ENCODE measurements at regions not wholly inside any gene's neighbourhood (a gene's known extent, or its start where the extent isn't known, plus 50 kb on each side); places are given as distances from the start of the nearest gene placed in this dataset.

DNA sequence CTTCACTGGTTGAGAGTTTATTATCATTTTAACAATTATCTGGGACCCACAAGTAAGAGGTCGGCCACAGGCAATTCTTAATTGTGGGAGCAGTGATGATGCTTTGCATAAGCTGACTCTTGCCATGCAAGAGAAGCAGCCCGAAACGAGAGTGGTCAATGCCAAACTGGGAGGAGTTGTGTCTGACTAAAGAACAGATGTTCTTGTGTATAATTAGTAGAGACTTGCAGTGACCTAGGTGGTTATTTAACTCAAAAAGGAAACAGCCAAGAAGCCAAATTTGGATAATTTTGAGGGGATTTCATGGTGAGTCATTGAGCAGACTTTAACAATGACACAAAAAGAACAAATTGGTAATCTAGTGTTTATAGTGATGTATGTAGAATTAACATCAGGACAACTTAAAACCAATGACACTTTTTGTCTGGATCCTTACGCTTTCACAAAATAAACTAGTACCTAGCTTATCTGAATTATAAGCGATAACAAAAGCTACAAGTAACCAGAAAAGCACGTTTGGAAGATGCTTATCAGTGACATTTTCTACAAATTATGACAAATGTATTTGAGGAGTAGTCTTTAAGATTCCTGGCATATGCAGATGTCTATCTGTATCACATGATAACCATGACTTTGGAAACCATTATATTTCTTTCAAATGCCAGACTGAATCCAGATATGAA, 184.7 kb upstream of the DLGAP1 start:
- no peak for DNase-seq (ENCODE audit: low read depth)

DNA sequence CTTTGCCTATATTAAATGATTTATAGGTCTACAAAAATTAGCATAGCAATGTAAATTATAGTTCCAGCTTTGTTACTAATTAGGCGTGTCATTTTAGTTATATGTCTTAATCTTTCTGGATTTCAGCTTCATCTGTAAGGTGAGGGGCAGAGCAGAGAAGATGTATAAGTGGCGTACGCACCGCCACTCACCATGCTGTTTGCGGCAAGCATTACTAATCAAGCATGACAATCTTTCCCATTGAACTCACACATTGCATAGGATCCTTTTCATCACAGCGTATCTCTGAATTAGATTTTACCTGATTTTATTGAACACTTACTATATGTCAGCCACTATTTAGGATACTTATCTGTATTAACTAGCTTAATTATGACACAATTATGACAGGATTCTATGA, 183.6 kb upstream of the DLGAP1 start:
- no peak for DNase-seq (ENCODE audit: low read depth)

DNA sequence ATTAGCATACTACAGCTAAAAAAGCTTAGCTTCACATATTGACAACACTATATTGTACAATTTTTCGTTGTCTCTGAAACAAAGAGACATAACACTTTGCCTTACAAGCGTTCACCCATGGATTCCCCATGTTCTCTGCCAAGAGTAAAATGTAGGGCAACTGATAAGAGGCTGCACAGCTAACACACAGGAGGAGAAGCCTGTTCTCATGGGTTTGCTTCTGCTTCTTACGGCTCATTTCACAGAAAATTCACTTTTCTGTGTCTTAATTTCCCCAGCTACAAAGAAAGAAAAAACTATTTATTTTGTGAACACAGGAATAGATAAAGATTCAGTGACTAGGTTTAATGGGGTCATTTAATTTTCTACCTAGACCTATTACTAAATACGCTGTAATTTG, 182.8 kb upstream of the DLGAP1 start:
- no peak for DNase-seq (ENCODE audit: low read depth)

DNA sequence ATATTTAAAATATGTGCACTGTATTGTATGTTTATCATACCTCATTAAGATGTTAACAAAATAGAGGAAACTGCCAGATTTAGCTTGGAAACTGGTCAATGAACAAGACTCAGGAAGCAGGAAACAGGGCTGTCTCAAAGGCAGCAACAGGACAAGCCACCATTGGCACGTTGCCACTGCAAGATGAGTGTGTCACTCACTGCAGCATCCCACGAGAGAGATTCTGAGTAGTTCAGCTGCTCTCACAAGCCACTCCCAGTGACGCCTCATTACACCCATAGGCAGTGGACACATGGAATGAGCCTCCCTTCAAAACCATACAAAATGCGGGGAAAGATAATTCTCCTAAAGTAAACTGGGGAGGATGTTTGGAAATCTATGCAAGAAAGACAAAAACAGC, 181.9 kb upstream of the DLGAP1 start:
- DNase-seq (ENCODE audit: low read depth), result no peak

DNA sequence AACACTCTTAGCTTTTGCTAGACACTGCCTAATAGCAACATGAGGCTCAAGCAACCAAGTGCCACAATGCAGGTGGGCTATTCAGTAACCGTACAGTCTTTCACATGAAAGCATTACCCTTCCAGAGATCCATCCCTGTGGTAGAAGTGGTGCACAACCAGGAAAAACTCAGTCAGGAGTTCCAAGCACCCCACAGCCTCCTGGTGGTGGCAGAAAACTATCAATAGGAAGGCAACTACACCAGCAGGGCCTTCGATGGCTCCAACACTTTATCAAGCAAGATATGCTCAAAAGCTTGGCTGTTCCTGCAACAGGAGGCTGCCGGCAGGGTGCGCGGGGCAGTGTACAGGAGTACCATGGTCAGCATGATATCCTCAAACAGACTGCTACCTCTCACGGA, 176.1 kb upstream of the DLGAP1 start:
- no peak for DNase-seq (ENCODE audit: low read depth)

DNA sequence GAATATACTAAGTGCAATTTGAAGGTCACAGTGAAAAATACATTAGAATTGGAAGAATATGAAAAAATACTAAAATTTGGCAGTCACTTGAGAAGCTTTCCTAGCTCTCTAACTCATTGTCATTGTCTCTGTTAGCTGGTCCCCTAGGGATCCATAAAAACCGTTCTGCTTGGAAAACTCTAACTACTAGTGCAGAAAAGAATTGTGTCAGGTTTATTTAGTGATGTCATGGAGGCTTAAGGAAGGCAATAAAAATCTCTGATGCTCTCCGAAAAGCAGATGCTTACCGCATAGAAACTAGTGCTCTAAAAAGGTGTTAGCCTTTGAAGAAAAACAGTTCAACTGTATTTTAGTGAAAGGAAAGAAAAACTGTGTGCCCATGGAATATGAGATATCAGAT, 150.1 kb upstream of the DLGAP1 start:
- no peak for DNase-seq (ENCODE audit: low read depth)

DNA sequence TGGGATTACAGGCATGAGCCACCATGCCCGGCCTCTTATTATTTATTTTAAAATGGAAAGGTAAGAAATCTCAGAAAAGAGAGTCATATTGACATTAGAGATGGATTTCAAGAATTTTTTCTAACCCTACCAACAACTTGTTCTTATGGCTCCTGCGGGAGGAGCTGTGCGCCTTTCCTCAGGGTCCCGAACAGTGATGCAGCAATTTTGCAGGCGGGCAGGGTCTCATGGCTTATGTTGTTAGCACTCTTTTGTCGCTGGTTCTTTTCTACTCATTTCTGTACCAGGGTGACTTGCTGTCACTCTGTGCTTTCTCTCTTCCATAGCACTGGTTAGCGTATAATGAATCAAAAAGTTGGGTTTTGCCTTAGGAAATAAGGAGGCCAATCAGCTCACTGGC, 148.8 kb upstream of the DLGAP1 start:
- no peak for DNase-seq (ENCODE audit: low read depth)

DNA sequence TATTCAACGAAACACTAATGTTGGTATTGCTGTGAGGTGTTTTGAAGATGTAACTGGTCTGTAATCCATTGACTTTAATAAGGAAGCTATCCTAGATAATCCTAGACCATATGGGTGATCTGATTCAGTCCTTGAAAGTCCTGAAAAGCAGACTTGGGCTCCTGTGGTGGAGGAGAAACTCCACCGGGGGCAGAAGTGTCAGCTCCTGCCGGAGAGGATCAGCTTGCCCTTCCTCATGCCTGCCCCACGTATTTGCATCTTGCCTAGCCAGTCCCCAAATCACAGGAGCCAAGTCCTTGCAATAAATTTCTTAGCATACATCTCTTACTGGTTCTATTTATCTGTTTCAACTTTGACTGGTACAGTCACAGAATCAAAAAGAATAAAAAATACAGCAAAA, 144.2 kb upstream of the DLGAP1 start:
- DNase-seq (ENCODE audit: low read depth), result no peak

DNA sequence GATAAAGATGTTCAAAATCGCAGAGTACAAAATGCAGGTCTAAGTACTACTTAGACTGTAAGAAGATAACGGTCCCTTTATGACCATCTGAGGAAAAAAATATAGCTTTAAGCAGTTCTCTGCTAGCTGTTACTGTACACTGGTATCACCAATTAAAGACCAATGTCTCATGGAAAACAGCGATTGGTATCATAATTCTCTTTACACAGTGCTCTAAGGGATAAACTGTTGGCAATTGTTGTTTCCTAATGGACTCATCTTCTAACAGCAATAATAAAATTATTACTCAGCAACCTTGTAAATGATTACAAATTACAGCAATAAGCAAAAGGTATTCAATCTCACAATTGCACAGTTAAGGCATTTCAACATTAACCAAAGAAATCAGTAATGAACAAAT, 142.2 kb upstream of the DLGAP1 start:
- DNase-seq (ENCODE audit: low read depth), result no peak

DNA sequence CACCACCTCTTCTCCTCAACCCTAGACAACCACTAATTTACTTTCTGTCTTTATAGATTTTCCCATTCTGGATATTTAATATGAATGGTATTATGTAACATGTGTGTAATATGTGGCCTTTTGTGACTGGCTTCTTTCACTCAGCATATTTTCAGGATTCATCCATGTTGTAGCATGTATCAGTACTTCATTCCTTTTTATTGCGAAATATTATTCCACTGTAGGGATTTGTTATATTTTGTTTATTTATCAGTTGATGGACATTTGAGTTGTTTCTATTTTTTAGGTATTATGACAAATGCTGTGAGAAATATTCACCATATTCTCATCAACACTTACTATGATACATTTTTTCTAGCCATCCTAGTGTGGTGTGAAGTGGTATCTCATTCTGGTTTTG, 138.8 kb upstream of the DLGAP1 start:
- no peak for DNase-seq (ENCODE audit: low read depth)

DNA sequence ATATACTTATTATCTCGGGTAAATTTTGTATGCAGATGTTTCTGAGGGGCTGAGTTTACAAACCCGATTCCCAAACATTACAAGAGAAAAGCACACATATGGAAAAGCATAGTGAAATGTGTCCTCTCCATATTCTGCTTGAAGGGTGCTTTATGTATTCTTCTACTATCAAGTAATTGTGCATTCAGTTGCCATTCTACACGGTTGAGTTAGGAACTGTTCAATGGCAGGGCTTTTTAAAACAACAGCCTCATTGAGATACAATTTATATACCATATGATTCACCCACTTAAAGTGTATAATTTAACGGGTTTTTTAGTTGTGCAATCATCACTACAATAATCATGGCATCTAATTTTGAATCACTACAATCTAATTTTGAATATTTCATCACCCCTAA, 138.4 kb upstream of the DLGAP1 start:
- no peak for DNase-seq (ENCODE audit: low read depth)

DNA sequence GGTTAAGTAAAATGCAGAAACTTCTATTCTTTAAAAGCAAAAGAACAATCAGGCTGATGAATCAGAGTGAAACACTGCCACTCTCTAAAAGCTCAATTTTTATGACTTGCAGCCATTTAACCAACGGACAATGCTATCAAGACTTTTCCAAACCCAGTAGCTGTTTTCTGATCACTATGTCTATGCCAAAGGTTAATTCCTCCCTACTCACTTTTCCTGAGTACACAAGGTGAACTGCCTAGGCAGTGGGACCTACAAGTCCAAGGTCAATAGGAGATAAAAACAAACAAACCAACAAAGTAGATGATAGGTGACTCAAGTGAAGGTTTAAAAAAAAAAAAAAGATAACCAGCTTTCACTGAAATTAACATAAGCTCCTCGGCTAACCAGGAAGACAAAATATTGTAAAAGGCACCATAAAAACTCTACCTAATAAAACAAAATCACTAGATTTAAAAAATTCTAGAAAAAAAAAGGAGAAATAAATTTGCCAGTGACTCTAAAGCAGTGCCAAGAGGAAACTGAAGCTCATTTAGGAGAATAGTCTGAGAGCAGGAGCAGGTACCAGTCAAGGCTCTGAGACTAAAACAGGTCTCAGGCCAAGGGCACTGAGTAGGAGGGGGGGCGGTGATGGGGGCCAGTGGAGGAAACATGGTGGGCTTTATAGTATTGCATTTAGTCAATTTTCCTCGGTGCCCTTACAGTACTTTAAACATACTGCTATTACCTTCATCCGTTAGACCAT, 134.1 kb upstream of the DLGAP1 start:
- no peak for DNase-seq (ENCODE audit: low read depth)

DNA sequence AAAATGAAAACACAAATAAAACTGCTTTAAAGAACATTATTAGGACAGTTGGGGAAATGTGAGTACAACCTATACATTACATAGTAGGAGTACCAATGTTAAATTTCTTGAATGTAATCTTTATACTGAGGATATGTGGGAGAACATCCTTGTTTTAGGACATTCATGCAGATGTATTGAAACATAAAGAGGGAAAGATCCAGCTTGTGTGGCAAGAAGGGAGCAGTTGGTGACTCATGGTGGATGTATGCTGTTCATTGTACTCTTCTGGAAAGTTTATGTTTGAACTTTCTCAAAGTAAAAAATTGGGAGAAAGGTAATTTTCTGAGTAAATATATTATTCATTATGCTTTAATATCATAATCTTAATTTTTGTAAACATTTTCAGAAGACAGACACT, 132.1 kb upstream of the DLGAP1 start:
- DNase-seq (ENCODE audit: low read depth), result no peak

DNA sequence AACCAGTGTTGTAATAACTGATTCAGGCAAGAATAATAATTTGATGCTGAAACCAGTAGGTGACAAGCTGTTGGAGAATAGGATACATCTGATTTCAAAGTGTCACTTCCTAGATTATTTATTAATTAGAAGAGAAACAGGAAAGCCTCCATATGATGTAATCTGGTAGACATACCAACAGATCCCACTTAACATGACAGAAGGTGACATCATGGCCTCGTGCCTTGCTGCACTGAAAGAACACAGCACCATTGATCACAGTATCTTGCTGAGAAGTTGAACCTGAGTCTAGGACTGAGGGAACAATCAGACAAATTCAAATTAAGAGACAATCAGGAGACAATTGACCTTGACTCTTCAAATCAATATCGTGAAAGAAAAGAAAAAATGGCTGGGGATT, 131.6 kb upstream of the DLGAP1 start:
- DNase-seq (ENCODE audit: low read depth), result no peak

DNA sequence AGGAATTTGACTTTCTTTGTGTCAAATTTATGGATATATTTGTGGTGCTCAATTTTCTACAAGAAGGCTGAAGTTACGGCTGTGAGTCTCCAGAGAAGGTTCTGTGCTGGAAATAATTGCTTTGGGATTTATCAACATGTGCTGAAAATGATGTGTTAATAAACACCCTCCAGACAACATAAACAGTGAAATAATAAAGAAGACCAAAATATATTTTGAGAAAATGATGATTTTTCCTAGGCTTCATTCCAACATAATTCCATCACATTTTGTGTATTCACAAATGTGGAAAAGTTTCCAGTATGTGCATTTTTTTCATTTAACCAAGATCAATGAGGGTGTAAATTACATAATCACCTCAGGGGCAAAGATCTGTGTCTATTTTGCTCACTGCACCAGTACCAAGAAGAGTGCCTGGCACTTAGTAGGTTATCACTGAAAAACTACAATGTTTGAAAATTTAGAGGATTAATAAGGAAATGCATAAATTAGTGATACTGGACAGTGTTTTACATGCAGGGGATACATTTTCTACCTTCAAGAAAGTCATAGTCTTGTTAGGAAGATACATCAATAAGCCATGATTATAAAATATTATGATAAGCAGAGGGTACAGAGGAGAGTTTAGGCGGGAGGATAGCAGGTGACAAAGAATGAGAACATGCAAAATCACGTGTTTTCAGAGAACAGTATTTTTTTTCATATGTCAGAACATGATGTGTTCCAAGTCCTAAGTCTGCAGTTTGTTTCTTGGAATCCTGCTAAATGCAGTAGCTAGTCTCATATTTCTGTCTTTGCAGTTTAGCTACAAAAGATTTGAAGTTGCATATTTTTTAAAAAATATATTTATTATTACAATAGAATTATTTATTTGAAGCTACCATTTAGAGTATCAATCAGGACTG, 127.6 kb upstream of the DLGAP1 start:
- no peak for DNase-seq (ENCODE audit: low read depth)

DNA sequence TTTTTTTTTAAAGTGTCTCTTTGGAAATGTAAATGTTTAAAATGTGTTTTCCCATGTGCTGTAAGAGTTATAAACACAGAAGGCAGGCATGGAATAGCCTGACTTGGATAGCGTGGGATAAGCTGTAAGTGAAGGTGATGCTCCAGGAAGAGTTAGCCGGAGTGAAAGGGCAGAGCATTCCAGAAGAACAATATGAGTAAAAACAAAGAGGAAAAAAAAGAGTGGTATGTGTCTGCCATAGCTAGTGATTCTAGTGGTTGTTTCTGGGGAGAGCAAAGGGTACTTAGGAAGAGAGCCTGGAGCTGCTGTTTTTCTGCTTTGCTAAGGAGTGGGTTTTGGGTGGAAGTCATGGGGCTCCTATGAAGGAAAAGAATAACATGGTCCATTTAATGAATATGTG, 126.9 kb upstream of the DLGAP1 start:
- no peak for DNase-seq (ENCODE audit: low read depth)

DNA sequence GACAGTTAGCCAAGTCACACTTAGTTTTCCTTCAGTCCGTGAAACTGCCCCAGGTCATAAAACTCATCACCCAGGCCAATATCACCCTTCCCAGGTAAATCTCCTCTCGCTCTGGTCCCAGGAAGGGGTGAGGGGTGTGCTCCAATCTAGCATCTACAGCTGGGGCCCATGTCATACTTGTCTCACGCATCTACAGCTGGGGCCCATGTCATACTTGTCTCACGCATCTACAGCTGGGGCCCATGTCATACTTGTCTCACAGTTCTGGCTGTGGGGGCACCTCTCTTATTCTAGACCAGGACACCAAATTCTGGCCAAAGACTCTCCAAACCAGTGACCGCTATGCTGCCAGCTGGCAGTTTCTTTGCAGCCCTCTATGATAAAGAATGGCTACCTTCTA, 123.3 kb upstream of the DLGAP1 start:
- no peak for DNase-seq (ENCODE audit: low read depth)

DNA sequence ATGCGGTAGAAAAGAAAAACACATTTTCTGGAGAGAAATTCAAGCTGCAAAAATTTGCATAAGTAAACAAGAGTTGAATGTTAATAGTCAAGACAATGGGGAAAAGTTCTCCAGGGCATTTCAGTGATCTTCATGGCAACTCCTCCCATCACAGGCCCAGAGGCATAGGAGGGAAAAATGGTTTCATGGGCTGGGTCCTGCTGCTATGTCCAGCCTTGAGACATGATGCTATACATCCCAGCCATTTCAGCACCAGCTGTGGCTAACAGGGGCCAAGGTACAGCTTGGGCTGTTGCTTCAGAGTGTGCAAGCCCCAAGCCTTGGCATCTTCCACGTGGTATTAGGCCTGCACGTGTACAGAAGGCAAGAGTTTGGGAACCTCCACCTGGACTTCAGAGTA, 118.6 kb upstream of the DLGAP1 start:
- DNase-seq (ENCODE audit: low read depth), result no peak

DNA sequence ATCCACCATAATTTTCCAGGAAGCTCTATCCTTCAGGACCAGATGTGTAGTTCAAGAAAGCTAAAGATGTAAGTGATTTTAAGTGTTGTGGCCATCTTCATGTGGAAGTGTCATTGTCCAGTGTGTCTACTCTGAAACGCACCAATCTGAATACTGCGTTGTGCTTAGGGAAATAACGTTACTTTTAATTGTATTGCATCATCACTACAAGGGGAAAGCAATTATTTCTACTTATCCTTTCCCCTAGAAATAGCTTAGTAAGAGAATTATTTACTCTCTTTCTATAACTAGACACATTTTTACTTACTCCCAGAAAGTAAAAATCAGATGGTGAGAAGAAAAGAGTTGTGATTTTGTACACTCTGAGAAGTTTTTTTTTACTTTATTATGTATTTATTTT, 102.4 kb upstream of the DLGAP1 start:
- DNase-seq (ENCODE audit: low read depth), result no peak

DNA sequence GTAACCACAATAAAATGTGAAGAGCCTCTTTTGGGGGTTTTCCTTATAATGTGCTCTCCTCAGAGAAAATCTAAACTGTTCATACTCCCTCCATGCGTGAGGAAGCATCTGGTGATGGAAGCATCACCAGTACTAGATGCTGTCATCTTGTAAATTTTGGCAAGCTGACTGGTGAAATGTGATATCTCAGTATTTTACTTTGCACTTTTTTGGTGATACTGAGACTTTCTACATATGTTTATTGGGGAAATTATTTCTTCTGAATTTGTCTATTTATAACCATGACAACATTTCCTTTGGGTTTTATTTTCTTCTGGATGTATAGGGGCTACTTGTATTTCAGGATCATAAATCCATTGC, 95.9 kb upstream of the DLGAP1 start:
- no peak for DNase-seq (ENCODE audit: low read depth)

DNA sequence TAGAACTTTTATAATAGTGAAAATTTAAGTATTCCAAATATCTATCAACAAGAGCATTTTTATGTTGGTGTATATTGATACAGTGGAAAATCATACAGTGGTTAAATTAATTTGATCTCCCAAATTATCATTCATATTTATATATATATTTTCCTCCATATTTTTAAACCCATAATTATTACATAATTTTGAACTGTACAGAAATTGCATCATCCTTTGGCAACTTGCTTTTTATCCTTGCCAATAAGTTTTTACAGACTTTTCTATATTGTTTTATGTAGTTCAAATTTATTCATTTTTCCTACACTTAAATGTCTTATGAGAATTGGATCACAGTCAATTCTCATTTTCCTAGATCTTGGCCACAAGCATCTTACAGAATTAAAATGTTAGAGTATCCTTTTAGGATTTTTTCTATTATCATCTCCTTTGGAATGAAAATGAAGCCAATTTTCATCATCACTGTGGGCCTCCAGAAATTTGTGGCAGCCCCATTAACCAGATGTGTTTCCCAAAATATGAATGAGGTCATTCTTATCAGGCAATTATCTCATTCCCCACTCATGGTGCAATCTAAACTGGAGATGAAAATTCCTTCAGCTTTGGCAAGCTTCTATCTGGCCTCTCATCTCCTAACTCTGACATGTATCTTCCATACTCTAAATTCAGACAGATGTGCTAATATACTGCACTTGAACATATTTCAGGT, 94.2 kb upstream of the DLGAP1 start:
- no peak for DNase-seq (ENCODE audit: low read depth)

DNA sequence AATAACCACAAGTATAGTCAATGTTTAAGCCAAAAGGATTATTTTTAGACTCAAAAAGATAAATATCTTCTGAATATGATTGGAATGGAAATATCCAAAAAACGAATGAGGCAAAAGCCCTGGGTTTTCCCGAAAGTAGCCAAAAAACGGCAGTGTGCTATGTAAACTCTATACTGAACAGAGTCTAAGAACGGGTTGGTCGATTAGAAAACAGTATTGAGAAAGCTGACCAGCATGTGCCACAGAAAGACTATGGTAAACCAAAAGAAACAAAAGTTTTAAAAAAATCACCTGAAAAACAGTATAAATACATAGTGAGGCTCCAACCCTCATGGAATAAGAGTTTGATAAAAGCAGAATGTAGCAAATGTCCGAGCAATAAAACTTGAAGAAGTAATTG, 92.0 kb upstream of the DLGAP1 start:
- DNase-seq (ENCODE audit: low read depth), result no peak

DNA sequence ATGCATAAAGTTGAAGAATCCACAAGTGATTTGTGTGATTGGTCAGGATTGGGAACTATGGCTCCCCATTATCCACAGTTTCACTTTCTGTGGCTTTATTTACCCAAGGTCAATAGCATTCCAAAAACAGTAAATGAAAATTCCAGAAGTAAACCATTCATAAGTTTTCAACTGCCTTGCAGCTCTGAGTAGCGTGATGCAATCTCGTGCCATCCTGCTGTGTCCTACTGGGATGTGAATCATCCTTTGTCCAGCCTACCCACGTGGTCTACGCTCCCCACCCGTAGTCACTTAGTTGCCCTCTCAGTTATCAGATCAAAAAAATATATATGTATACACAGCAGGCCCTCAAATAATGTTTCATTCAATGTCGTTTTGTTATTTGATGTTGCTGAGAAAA, 89.0 kb upstream of the DLGAP1 start:
- no peak for DNase-seq (ENCODE audit: low read depth)

Measured in stimulated activated CD4-positive, alpha-beta T cell treated with anti-CD3 and anti-CD28 coated beads, Interleukin-2, amount 100 ng/mL, for 4 hours (primary cell).